ENCODE measurements at regions not wholly inside any gene's neighbourhood (a gene's known extent, or its start where the extent isn't known, plus 50 kb on each side); places are given as distances from the start of the nearest gene placed in this dataset.
A peak's percentile ranks its signal among the peaks of the same experiment; 100 is the strongest.
"Not testable (repeated sequence)": the region's sequence is repeated elsewhere in the genome, so short reads cannot be mapped to it uniquely, and the experiment has no call there.

GRCh38 chr4:30160140-30160539 lies 560.0 kb upstream of the PCDH7 start:
- no peak for DNase-seq

- DNase-seq, result no peak
Observed at GRCh38 chr4:30172416-30172815, 547.8 kb upstream of the PCDH7 start.

DNA sequence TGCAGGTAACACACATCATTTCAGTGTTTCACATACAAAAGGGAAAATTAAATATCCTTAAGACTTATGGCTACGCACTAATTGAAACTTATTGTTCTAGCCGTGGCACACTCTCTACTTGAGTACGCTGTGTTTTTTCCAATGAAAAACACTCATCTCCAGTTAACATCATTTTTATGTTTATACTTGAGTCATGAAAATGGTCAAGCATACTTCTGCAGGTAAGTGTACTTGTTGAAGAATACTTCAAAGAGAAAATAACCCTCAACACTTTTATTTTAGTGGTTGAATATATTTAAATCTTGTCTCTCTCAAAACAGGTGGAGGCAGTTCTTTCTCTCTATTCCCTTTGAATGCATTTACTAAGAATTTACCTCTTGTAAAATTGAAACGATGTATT lies 538.7 kb upstream of the PCDH7 start:
- DNase-seq, result no peak

DNA sequence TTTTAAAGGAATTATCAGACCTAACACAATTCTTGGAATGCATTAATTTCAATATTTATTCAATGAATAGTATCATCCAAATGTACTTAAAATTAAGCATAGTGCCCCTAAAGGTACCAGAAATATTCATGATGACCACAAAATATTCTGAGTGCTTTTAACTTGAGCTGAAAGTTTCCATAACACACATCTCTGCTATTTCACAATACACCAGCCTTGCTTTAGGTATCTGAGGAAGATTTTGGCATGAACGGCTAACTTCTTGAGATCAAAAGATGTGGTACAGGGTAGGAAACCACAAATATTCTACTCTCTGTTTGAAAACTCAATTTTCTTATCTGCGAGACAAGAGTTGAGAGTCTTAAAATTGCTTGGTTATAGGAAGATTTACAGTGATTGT lies 538.3 kb upstream of the PCDH7 start:
- no peak for DNase-seq

- no peak for DNase-seq
Observed at GRCh38 chr4:30182786-30183185, 537.4 kb upstream of the PCDH7 start.

DNA sequence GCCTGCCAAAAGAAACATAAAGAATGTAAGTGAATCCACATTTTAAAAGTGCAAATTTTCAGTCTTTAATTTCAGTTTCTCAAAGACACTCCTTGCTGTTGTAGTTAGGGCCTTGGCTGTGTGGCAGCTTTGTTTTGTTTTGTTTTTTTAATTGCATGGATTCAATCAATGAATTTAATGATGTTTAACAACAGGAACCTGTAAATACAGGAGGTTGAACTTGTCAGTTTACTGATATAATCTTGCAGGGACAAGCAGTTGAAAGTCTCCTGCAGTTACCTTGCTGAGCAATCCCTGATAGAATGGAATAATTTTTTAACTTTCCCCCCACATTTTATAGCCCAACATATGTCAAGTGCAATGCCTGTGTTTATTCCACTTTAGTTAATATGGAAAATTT lies 528.3 kb upstream of the PCDH7 start:
- no peak for DNase-seq

DNA sequence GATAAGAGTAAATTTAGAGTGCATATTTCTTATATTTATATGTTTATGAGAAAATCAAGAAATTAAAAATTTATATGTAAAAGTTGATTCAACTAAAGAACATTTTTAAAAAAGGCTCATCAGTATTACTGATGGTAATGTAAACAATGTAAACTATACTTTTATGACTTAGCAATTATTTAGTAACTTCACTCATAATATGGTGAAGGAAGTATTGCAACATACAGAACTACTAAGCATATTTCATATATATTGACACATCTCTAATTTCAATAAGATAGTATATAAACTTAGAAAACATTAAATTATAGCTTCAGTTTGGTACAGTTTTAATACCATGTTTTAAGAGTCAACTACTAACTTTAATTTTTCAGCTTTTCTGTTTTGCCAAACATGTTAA lies 512.8 kb upstream of the PCDH7 start:
- DNase-seq, result no peak

- no peak for DNase-seq
Observed at GRCh38 chr4:30208731-30209435, 511.3 kb upstream of the PCDH7 start.

DNA sequence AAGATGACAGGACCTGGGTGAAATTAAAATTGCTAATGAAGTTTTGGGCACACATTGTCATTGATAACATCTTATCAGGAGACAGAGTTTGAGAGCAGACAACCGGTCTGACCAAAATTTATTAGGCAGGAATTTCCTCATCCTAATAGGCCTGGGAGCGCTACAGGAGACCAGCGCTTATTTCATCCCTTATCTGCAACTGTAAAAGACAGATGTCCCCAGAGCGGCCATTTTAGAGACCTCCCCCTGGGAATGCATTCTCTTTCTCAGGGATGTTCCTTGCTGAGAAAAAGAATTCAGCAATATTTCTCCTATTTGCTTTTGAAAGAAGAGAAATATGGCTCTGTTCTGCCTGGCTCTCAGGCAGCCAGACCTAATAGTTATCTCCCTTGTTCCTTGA lies 504.2 kb upstream of the PCDH7 start:
- not testable (repeated sequence) for DNase-seq

GRCh38 chr4:30245140-30245539 lies 475.0 kb upstream of the PCDH7 start:
- no peak for DNase-seq

- no peak for DNase-seq
Observed at GRCh38 chr4:30256116-30256832, 463.9 kb upstream of the PCDH7 start.

- DNase-seq, result no peak
Observed at GRCh38 chr4:30258949-30259348, 461.2 kb upstream of the PCDH7 start.

DNA sequence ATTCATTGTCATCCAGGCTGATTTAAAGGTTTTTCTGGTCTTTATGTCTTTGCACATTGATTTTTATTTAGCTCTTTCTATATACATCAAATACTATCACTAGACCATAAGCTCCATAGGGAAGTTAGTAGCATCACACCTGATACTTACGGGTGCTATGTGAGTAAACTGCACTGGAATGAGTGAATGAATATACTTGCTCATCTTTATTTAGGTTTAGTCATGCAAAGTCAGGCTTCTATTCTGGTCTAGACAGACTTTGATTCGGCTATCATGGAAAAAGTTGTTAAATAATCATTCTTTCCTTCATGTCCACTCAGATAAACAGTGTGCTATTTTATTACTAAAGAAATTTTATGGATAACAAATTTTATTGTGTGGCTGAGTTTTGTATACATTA lies 457.8 kb upstream of the PCDH7 start:
- DNase-seq, result no peak

DNA sequence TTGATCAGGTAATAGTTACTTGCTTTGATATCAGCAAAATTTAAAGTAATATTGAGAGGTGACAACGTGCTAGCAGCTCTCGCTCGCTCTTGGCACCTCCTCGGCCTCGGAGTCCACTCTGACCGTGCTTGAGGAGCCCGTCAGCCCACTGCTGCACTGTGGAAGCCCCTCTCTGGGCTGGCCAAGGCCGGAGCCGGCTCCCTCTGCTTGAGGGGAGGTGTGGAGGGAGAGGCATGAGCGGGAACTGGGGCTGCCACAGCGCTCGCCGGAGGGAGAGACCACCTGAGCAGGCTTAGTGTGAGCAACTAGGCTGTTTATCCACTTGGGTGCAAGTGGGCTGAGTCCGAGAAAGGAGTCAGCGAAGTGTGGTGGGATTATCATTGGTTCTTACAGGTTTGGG lies 455.7 kb upstream of the PCDH7 start:
- DNase-seq, result no peak

GRCh38 chr4:30265716-30266115 lies 454.5 kb upstream of the PCDH7 start:
- DNase-seq, result no peak

DNA sequence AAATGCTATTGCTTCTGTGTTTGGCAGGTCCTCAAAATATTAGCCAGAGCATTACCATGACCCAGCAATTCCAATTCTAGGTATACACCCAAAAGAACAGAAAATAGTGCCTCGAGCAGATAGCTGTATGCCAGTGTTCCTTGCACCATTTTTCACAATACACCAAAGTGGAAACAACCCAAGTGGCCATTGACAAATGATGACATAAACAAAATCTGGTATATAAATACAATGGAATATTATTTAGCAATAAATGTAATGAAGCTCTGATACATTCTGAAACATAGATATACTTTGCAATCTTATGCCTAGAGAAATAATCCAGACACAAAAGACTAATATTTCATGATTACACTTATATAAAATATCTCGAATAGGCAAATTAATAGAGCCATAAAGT lies 451.8 kb upstream of the PCDH7 start:
- no peak for DNase-seq

GRCh38 chr4:30269850-30270249 lies 450.3 kb upstream of the PCDH7 start:
- peak in 1 of 2 experiments; percentile 32 for DNase-seq

GRCh38 chr4:30281986-30282385 lies 438.2 kb upstream of the PCDH7 start:
- peak; percentile 30 to 79 for DNase-seq

- DNase-seq, result no peak
Observed at GRCh38 chr4:30283336-30283735, 436.8 kb upstream of the PCDH7 start.

DNA sequence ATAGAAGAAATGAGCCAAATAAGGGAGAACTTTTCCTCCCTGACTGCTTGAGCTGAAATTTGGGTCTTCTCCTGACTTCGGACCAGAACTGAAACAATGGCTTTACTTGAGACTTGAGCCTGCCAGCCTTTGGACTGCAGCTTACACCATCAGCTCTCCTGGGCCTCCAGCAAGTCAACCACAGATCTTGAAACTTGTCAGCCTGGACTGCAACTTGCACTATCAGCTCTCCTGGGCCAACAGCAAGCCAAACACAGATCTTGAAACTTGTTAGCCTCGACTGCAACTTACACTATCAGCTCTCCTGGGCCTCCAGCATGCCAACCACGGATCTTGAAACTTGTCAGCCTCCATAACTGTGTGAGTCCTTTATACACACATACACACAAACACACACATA lies 425.9 kb upstream of the PCDH7 start:
- no peak for DNase-seq

GRCh38 chr4:30295652-30296051 lies 424.5 kb upstream of the PCDH7 start:
- DNase-seq, result no peak

GRCh38 chr4:30314001-30314400 lies 406.2 kb upstream of the PCDH7 start:
- no peak for DNase-seq

DNA sequence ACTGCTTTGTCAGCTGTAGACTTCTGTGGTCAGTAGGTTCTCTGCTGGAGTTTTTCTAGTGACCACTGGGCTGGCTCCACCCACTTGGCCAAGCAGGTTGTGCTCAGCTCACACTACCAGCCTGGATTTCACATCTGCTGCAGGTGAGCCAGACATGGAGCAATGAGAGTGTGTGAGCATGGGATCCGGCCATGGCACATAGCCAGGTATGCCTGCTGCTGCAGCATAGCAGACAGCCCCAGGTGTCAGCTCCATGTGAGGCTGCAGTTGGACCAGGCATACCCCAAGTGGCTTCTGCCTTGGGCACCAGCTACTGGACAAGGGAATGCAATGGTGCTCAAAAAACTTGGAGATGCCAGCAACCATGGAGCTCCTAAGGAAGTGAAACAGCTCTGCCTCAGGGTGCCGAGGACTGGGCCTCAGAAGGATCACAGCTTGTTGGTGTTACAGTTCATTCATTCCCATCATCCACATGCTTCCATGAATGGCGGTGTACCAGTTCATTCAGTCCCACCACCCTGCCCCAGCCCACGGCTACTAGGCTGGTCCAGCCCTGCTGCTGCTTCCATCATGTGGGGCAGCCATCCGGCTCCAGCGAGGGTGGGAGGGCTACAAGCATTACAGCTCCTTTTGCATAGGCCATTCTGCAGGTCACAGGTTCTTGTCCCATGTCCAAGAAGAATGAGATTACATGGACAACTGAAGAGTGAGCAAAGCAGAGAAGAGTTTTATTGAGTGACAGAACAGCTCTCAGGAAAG lies 389.1 kb upstream of the PCDH7 start:
- DNase-seq, result no peak

DNA sequence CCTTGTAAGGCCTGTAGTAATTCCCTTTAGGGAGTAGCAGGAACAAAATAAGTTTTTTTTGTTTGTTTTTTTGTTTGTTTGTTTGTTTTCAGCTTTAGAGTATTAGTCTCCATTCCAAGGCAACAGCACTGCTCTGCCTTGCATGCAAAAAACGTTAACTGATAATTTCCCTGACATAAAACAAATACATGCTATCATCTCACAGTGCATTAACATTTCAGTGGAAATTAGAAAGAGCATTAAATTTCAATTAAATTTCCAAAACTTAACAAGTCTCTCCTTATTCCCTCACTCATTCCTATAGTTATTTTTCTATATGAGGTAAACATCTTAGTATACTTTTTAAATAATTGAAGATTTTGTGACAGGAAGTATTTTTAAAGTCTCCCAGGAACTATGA lies 378.4 kb upstream of the PCDH7 start:
- DNase-seq, result no peak

All from NCI-H524 (cell line).